B cell (primary cell): ENCODE measurements at regions not wholly inside any gene's neighbourhood (a gene's known extent, or its start where the extent isn't known, plus 50 kb on each side); places are given as distances from the start of the nearest gene placed in this dataset.
"Not testable (repeated sequence)": the region's sequence is repeated elsewhere in the genome, so short reads cannot be mapped to it uniquely, and the experiment has no call there.

Source experiments
- ATAC-seq: fragments of 200-7000 bp; cut with Tn5 transposase; one replicate; pipeline ENCODE4 v1.10.0; 2021; ENCODE audit warnings: low read depth, mild to moderate bottlenecking, moderate number of reproducible peaks, moderate library complexity
- CTCF ChIA-PET: fragments of 350-600 bp; sonication (Branson Sonifier 250); formaldehyde crosslinking; loops from one replicate; lab custom pipeline; 2021; ENCODE audit warnings: antibody characterized with exemption, inconsistent platforms; lab: Charles Lee
- POLR2A ChIA-PET: fragments of 350-600 bp; sonication (Branson Sonifier 250); formaldehyde crosslinking; loops from one replicate; lab custom pipeline; 2021; ENCODE audit warnings: antibody characterized with exemption; lab: Charles Lee
- DNase-seq: peaks from one replicate; pipeline ENCODE4 v3.0.0; 2013
- H2AFZ ChIP-seq: 2 replicates; pipeline ENCODE4 v1.6.1; 2012; ENCODE audit warnings: mild to moderate bottlenecking, low read depth, low read length; ENCODE audit not compliant: insufficient read depth, poor library complexity, severe bottlenecking
- H3K27ac ChIP-seq, 2 donors: 1 replicate in 1 of 2; 2 replicates in 1 of 2; pipeline ENCODE4 v1.5.1; 2012 to 2013; ENCODE audit warnings: low read length in 2 of 2, mild to moderate bottlenecking in 2 of 2, moderate library complexity in 1 of 2
- H3K27me3 ChIP-seq, 4 experiments: fragments of 200-600 bp in 1 of 4; sonication (generic) in 1 of 4; replicated peaks in 1 of 4; 1 replicate in 2 of 4; 2 replicates in 2 of 4; pipeline versions ENCODE4 v1.6.1 to v1.7.0; 2013 to 2016; ENCODE audit warnings: low read length in 3 of 4, mild to moderate bottlenecking in 2 of 4, mixed read lengths in 1 of 4, moderate library complexity in 1 of 4; ENCODE audit not compliant: insufficient read depth in 4 of 4, control insufficient read depth in 3 of 4; ENCODE audit errors: control extremely low read depth in 1 of 4
- H3K36me3 ChIP-seq, 2 experiments: replicated peaks in 1 of 2; 1 replicate in 1 of 2; 2 replicates in 1 of 2; pipeline versions ENCODE4 v1.6.1 to v1.7.1; 2013; ENCODE audit warnings: low read length in 1 of 2; ENCODE audit not compliant: insufficient read depth in 2 of 2, control insufficient read depth in 1 of 2; ENCODE audit errors: control extremely low read depth in 1 of 2, extremely low read depth in 1 of 2
- H3K4me1 ChIP-seq, 2 donors: fragments of 200-600 bp in 1 of 2; sonication (generic) in 1 of 2; 1 replicate in 1 of 2; 2 replicates in 1 of 2; pipeline versions ENCODE4 v1.5.1 to v1.6.1; 2013 to 2017; ENCODE audit warnings: low read length in 2 of 2; ENCODE audit not compliant: control insufficient read depth in 2 of 2, insufficient read depth in 2 of 2
- H3K4me2 ChIP-seq: replicated peaks from 2 replicates; pipeline ENCODE3; 2012; ENCODE audit warnings: mild to moderate bottlenecking, low read depth, low read length; ENCODE audit not compliant: poor library complexity, severe bottlenecking
- H3K4me3 ChIP-seq, 5 experiments: fragments of 200-600 bp in 1 of 5; sonication (generic) in 1 of 5; 1 replicate in 3 of 5; 2 replicates in 2 of 5; pipeline versions ENCODE4 v1.5.1 to v1.7.0; 2011 to 2016; ENCODE audit warnings: low read length in 4 of 5, mild to moderate bottlenecking in 4 of 5, low read depth in 2 of 5, control low read depth in 1 of 5, moderate library complexity in 1 of 5; ENCODE audit not compliant: insufficient read depth in 1 of 5; ENCODE audit errors: control extremely low read depth in 1 of 5, extremely low read depth in 1 of 5
- H3K79me2 ChIP-seq: fragments of 200-600 bp; sonication (generic); one replicate; pipeline ENCODE4 v1.6.0; 2016; ENCODE audit warnings: low read length; ENCODE audit not compliant: control insufficient read depth, insufficient read depth
- H3K9ac ChIP-seq: fragments of 200-600 bp; sonication (generic); 2 replicates; pipeline ENCODE4 v1.6.1; 2017; ENCODE audit warnings: mild to moderate bottlenecking, low read length, moderate library complexity
- H3K9me3 ChIP-seq, 3 donors: one replicate each; pipeline versions ENCODE4 v1.6.1 to v1.7.1; 2013; ENCODE audit warnings: low read length in 2 of 3; ENCODE audit not compliant: control insufficient read depth in 2 of 3, insufficient read depth in 1 of 3; ENCODE audit errors: control extremely low read depth in 1 of 3
- H4K20me1 ChIP-seq: 2 replicates; pipeline ENCODE4 v1.6.0; 2012; ENCODE audit warnings: mild to moderate bottlenecking, low read length; ENCODE audit not compliant: insufficient read depth, control insufficient read depth, poor library complexity, severe bottlenecking
- H3K27ac Mint-ChIP-seq: one replicate; pipeline ENCODE4 v1.8.0; 2021; ENCODE audit warnings: mixed read lengths
- H3K27me3 Mint-ChIP-seq: one replicate; pipeline ENCODE4 v1.8.0; 2021; ENCODE audit warnings: mixed read lengths
- H3K4me1 Mint-ChIP-seq: one replicate; pipeline ENCODE4 v1.8.0; 2021; ENCODE audit warnings: mixed read lengths
- H3K4me3 Mint-ChIP-seq: one replicate; pipeline ENCODE4 v1.8.0; 2021; ENCODE audit warnings: mixed read lengths
- H3K9me3 Mint-ChIP-seq: one replicate; pipeline ENCODE4 v1.8.0; 2022; ENCODE audit warnings: mixed read lengths; ENCODE audit not compliant: insufficient read depth
- CTCF ChIP-seq: fragments of 200-600 bp; IDR thresholded peaks from one replicate; pipeline ENCODE4 v1.8.0; 2022; ENCODE audit warnings: antibody characterized with exemption, mild to moderate bottlenecking
- EZH2 ChIP-seq: IDR thresholded peaks from 2 replicates; pipeline ENCODE4 v1.6.1; 2012; ENCODE audit warnings: borderline replicate concordance, low read depth, mild to moderate bottlenecking, moderate library complexity, low read length; ENCODE audit not compliant: insufficient read depth, poor library complexity, severe bottlenecking
- WGBS: methylation state at CpG from one replicate; pipeline ENCODE4 v1.1.5; 2013; ENCODE audit warnings: missing lambda C conversion rate; ENCODE audit not compliant: insufficient coverage; 5-methylcytosine and 5-hydroxymethylcytosine counted together
- intact Hi-C: fragments of 100-400 bp; cut with micrococcal nuclease; formaldehyde crosslinking; loops from one replicate; pipeline ENCODE4 v1.10.0; 2022

DNA sequence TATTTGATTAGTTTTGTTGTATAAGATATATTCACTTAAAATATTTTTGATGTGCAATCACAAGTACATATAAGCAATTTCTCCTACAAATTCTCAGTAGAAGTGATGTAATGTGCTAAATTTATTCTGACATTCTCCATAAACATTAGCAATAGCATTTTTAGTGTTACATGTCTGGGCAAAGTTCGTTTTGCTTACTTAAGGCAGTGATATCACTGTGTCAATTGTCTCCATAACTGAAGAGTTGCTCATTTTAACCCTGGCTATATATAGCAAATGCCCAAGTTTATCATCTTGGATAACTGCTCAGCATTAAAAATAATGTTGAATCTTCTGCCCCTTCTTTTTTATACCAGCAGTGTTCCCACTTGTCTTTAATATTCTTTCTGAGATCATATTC lies 340.0 kb upstream of the NDST4 start:
- DNase-seq (no peak), ATAC-seq (no peak)
- intact Hi-C loops = no loop called here
- Histone ChIP-seq H3K36me3 (no peaks in the 10 kb centered on the region), H3K79me2 (no peaks in the 10 kb centered on the region), H4K20me1 (no peaks in the 10 kb centered on the region), H3K9me3 (no peaks in the 10 kb centered on the region), H3K4me3 (no peak overlapping the region), H3K27me3 (no peaks in the 10 kb centered on the region), H3K27ac (no peak overlapping the region), H3K4me1 (no peaks in the 10 kb centered on the region), H2AFZ (no peak overlapping the region), H3K9ac (no peak overlapping the region), H3K4me2 (no peak overlapping the region)
- no CpG with 5 or more reads among the region's 1 CpG for WGBS
- Mint-ChIP-seq H3K27ac (no peak overlapping the region), H3K9me3 (peaks cover 2% of the 10 kb centered on the region), H3K4me1 (no peaks in the 10 kb centered on the region), H3K27me3 (no peaks in the 10 kb centered on the region), H3K4me3 (no peak overlapping the region)
- CTCF ChIA-PET = no interaction called here
- POLR2A ChIA-PET = no interaction called here
- no peak for TF ChIP-seq CTCF
- no peak for TF ChIP-seq EZH2

- H3K27ac ChIP-seq, H3K27me3 ChIP-seq, H4K20me1 ChIP-seq, ATAC-seq, H3K4me1 Mint-ChIP-seq, H3K36me3 ChIP-seq, H2AFZ ChIP-seq, intact Hi-C loops, H3K9ac ChIP-seq, H3K4me3 Mint-ChIP-seq, H3K27me3 Mint-ChIP-seq, H3K9me3 ChIP-seq, H3K9me3 Mint-ChIP-seq, POLR2A ChIA-PET, H3K4me3 ChIP-seq, H3K27ac Mint-ChIP-seq, DNase-seq, H3K4me2 ChIP-seq, H3K4me1 ChIP-seq, H3K79me2 ChIP-seq: not testable (repeated sequence)
- CTCF ChIA-PET = interaction anchor here (0.6 kb wide), 1 partner anchor 561 kb away, joined by 3 read pairs; no protein-coding TSS in a partner anchor
- 94% methylated on average over 2 of the region's 2 CpGs for WGBS
Measured at GRCh38 chr4:115452229-115452628, 338.8 kb upstream of the NDST4 start.
